BLaER1 treated with 17β-estradiol and CSF1 and Interleukin-3, amounts not matched to agents 10 nM and 100 nM (cell line): ENCODE measurements at regions not wholly inside any gene's neighbourhood (a gene's known extent, or its start where the extent isn't known, plus 50 kb on each side); places are given as distances from the start of the nearest gene placed in this dataset.

Experiments
- H3K27ac ChIP-seq, 11 experiments: shearing (Covaris generic); formaldehyde crosslinking; 2 replicates each; pipeline ENCODE4 v1.8.1; 2022
- H3K27me3 ChIP-seq, 11 experiments: shearing (Covaris generic); formaldehyde crosslinking; 2 replicates each; pipeline ENCODE4 v1.8.1; 2022
- H3K36me3 ChIP-seq, 11 experiments: shearing (Covaris generic); formaldehyde crosslinking; 2 replicates each; pipeline ENCODE4 v1.8.1; 2022
- H3K4me1 ChIP-seq, 10 experiments: shearing (Covaris generic); formaldehyde crosslinking; 2 replicates each; pipeline ENCODE4 v1.8.1; 2022
- H3K4me2 ChIP-seq, 11 experiments: shearing (Covaris generic); formaldehyde crosslinking; 2 replicates each; pipeline ENCODE4 v1.8.1; 2022
- H3K4me3 ChIP-seq, 10 experiments: shearing (Covaris generic); formaldehyde crosslinking; 2 replicates each; pipeline ENCODE4 v1.8.1; 2022
- H3K9ac ChIP-seq, 11 experiments: shearing (Covaris generic); formaldehyde crosslinking; 2 replicates each; pipeline ENCODE4 v1.8.1; 2022
- H3K9me3 ChIP-seq, 11 experiments: shearing (Covaris generic); formaldehyde crosslinking; replicated peaks in 1 of 11; 2 replicates each; pipeline ENCODE4 v1.8.1; 2022
- H4K20me1 ChIP-seq, 11 experiments: shearing (Covaris generic); formaldehyde crosslinking; 2 replicates each; pipeline ENCODE4 v1.8.1; 2022
- Cebpa-rat ChIP-seq, 11 experiments: shearing (Covaris generic); IDR thresholded peaks; 2 replicates each; pipeline ENCODE4 v1.8.1; 2022

DNA sequence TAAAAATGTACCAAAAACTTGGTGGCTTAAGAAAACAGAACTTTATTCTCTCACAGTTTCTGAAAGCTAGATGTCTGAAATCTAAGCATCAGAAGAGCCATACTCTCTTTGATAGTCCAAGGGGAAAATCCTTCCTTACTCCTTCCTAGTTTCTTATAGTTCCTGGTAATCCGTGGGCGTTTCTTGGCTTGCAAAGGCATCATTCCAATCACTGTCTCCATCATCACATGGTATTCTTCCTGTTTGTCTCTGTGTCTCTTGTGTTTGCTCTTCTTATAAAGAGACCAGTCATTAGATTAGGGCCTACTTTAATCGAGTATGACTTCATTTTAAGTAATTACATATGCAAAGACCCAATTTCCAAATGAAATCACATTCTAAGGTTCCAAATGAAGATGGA lies 118.9 kb upstream of the FSTL5 start:
- Histone ChIP-seq H3K4me2 (no peak overlapping the region), H3K9ac (no peak overlapping the region), H4K20me1 (no peaks in the 10 kb centered on the region), H3K27ac (no peak overlapping the region), H3K4me3 (no peak overlapping the region), H3K4me1 (no peaks in the 10 kb centered on the region), H3K36me3 (no peaks in the 10 kb centered on the region), H3K27me3 (no peaks in the 10 kb centered on the region), H3K9me3 (peaks cover 0 to 6% (median 0%) of the 10 kb centered on the region in 11 experiments; a peak in 6 of 22 replicates)
- no peak for TF ChIP-seq Cebpa-rat (IDR thresholded peaks at IDR 0.05)

DNA sequence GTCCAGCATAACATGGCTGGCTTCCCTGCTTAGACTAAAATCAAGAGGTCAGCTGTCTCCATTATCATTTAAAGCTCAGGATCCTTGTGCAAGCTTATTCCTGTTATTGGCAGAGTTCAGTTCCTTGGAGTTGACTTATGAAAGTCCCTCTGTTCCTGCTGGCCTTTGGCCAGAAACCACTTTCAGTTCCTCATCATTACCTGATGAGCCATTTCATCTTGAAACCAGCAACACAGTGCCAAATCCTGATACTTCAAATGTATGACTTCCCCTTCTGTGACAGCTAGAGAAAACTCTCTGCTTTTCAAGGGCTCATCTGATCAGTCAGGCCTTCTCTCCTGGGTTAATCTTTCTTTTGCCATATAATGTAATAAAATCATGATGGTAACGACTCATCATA lies 110.6 kb upstream of the FSTL5 start:
- H4K20me1 ChIP-seq: no peaks in the 10 kb centered on the region
- no peaks in the 10 kb centered on the region for H3K36me3 ChIP-seq
- H3K4me3 ChIP-seq: no peak overlapping the region
- peaks cover 0 to 13% (median 4%) of the 10 kb centered on the region in 10 experiments; a peak in 9 of 20 replicates for H3K4me1 ChIP-seq
- H3K4me2 ChIP-seq: peak overlapping the region in 5 of 11 experiments; percentile 9 to 72 (median 22); a peak in 6 of 22 replicates
- H3K27ac ChIP-seq: peak overlapping the region in 2 of 11 experiments; percentile 29 to 41; a peak in 3 of 22 replicates
- no peak overlapping the region for H3K9ac ChIP-seq
- no peaks in the 10 kb centered on the region for H3K9me3 ChIP-seq
- TF ChIP-seq Cebpa-rat (IDR thresholded peaks at IDR 0.05): 0 out of 22 replicates have a peak, but pooled peaks of 1 of the 11 experiments have one; percentile 17
- H3K27me3 ChIP-seq: no peaks in the 10 kb centered on the region

DNA sequence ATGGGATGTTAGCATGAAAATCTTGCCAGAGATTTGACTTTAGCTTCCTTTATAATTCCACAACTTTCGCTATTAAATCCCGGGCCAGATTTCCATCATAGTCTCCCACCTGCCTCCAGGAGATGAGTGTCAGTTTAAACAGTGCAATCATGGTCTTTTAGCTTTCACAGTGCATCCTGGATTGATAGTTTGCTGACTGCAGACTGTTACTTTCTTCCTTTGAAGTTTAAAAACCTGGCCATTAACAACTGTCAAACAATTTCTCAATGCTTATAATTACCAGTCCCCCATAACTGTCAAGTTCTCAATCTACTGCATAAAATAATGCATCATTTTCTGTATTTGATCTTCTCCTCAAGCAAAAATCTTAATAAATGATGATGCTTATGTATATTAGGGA lies 108.4 kb upstream of the FSTL5 start:
- peaks cover 0 to 13% (median 4%) of the 10 kb centered on the region in 10 experiments; a peak in 9 of 20 replicates for H3K4me1 ChIP-seq
- no peaks in the 10 kb centered on the region for H3K27me3 ChIP-seq
- H3K27ac ChIP-seq: no peak overlapping the region
- H3K4me3 ChIP-seq: no peak overlapping the region
- no peaks in the 10 kb centered on the region for H3K9me3 ChIP-seq
- H3K4me2 ChIP-seq: no peak overlapping the region
- no peak overlapping the region for H3K9ac ChIP-seq
- no peaks in the 10 kb centered on the region for H3K36me3 ChIP-seq
- no peak for TF ChIP-seq Cebpa-rat (IDR thresholded peaks at IDR 0.05)
- no peaks in the 10 kb centered on the region for H4K20me1 ChIP-seq

DNA sequence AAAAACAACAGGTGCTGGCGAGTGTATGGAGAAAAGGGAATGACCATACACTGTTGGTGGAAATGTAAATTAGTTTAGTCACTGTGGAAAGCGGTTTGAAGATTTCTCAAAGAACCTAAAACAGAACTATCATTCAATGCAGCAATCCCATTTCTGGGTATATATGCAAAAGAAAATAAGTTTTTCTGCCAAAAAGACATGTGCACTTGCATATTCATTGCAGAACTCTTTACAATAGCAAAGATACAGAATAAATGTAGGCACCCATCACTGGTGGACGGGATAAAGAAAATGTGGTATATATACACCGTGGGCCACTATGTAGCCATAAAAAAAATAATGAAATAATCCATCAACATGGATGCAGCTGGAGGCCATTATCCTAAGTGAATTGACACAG lies 105.1 kb upstream of the FSTL5 start:
- H3K36me3 ChIP-seq: no peaks in the 10 kb centered on the region
- no peak overlapping the region for H3K4me2 ChIP-seq
- no peak overlapping the region for H3K9ac ChIP-seq
- H4K20me1 ChIP-seq: no peaks in the 10 kb centered on the region
- H3K27ac ChIP-seq: no peak overlapping the region
- H3K4me3 ChIP-seq: no peak overlapping the region
- H3K27me3 ChIP-seq: no peaks in the 10 kb centered on the region
- peaks cover 16 to 20% (median 17%) of the 10 kb centered on the region in 11 experiments for H3K9me3 ChIP-seq
- peaks cover 0 to 3% (median 0%) of the 10 kb centered on the region in 10 experiments; a peak in 7 of 20 replicates for H3K4me1 ChIP-seq
- no peak for TF ChIP-seq Cebpa-rat (IDR thresholded peaks at IDR 0.05)

DNA sequence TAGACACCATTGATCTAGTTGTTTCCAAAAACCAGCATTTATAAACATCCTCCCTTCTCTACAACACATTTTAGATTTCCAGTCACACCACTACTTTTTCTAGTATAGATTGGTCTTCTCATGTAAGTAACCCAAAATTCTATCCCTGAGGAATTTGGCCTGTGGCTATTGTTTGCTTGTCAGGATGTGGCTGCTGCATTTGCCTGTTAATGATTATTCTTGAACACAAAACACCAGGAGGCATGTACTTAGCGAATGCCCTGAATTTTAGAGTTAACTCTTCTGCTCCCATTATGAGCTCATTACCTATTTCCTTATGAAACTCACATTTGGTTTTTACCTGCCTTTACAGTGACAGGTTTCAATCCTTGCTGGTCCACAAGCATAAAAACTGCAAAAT lies 102.0 kb upstream of the FSTL5 start:
- Histone ChIP-seq H3K27me3 (no peaks in the 10 kb centered on the region), H3K4me2 (no peak overlapping the region), H4K20me1 (no peaks in the 10 kb centered on the region), H3K4me1 (no peaks in the 10 kb centered on the region), H3K9me3 (peaks cover 18 to 24% (median 20%) of the 10 kb centered on the region in 11 experiments), H3K36me3 (no peaks in the 10 kb centered on the region), H3K4me3 (no peak overlapping the region), H3K27ac (no peak overlapping the region), H3K9ac (no peak overlapping the region)
- TF ChIP-seq Cebpa-rat (IDR thresholded peaks at IDR 0.05): no peak

DNA sequence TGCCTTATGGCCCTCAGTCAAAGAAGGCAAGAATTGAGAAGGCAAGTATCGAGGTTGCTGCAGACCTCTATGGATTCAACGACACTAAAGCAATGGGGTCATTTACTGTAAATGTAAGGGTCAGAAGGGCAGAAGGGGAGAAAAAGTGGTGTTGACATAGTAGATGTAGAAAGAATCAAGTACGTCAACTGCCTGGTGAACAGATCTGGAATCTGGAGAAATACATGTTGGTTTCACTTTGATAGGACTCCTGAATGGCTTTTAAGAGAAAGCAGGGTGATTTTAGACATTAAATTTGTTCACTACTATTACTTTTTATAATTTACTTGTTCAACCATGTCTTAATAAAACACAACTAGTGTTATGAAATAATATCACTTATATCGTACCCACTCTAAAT lies 81.3 kb upstream of the FSTL5 start:
- H4K20me1 ChIP-seq: no peaks in the 10 kb centered on the region
- no peaks in the 10 kb centered on the region for H3K4me1 ChIP-seq
- peaks cover 0 to 8% (median 0%) of the 10 kb centered on the region in 11 experiments; a peak in 2 of 22 replicates for H3K9me3 ChIP-seq
- no peaks in the 10 kb centered on the region for H3K36me3 ChIP-seq
- H3K4me2 ChIP-seq: no peak overlapping the region
- no peak overlapping the region for H3K9ac ChIP-seq
- no peak for TF ChIP-seq Cebpa-rat (IDR thresholded peaks at IDR 0.05)
- H3K4me3 ChIP-seq: no peak overlapping the region
- H3K27ac ChIP-seq: no peak overlapping the region
- H3K27me3 ChIP-seq: no peaks in the 10 kb centered on the region

DNA sequence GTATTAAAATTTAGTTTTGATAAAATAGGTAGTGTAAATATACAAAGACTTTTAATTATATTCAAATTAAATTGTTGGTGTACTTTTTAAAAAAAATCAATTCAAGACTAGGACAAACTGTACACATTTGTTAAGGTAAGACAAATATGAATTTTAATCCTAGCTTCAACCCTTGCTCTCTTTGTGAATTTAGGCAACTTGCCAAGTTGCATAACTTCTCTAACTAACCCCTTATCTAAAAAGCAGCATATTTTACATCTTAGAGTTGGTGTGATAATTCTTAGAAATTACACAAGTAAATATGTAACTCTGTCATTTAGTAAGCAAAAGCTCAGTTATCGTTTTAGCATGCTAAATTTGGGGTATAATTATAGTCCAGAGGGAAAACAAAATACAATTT lies 78.1 kb upstream of the FSTL5 start:
- no peaks in the 10 kb centered on the region for H3K27me3 ChIP-seq

DNA sequence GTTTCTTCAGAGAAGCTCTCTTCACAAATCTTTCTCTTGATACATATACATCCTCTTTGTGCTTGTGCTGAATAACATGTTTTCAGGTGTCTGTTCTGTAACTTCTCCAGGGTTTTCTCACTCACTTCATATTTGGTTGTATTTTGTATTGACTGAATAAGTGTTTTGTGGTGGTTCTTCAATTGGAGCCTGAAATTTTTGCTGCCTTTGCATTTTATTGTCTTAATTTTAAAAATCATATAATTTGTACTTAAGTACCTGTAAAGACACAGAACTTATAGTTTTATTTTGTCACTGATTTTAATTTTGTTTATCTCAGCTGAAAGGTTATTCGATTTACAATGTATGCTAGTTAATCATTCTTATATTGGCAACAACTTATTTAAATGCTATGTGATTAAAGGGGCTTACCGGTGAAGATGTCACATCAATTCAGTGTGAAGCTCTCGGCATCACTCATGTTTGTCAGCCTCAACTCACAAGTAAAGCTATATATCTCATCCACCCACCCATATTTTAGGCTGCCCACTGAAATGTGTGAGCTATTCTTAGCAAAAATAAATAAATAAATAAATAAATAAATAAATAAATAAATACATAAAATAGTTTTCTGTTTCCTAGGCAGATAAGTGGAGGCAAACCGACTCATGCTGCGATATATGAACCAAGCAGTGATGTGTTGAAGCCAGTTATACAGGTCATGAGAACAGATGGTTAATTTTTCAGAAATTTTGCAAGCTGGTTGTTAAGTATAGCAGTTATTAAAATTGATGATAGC lies 76.4 kb upstream of the FSTL5 start:
- H3K9me3 ChIP-seq: peaks cover 0 to 5% (median 0%) of the 10 kb centered on the region in 11 experiments; a peak in 2 of 22 replicates
- H3K4me3 ChIP-seq: no peak overlapping the region
- no peaks in the 10 kb centered on the region for H3K36me3 ChIP-seq
- no peaks in the 10 kb centered on the region for H3K4me1 ChIP-seq
- no peaks in the 10 kb centered on the region for H4K20me1 ChIP-seq
- no peak overlapping the region for H3K4me2 ChIP-seq
- no peak overlapping the region for H3K27ac ChIP-seq
- H3K27me3 ChIP-seq: no peaks in the 10 kb centered on the region
- no peak overlapping the region for H3K9ac ChIP-seq
- TF ChIP-seq Cebpa-rat (IDR thresholded peaks at IDR 0.05): no peak

More for the DNA sequence above, 78.1 kb upstream of the FSTL5 start:
- Histone ChIP-seq H4K20me1 (no peaks in the 10 kb centered on the region), H3K27ac (no peak overlapping the region), H3K4me2 (no peak overlapping the region), H3K36me3 (no peaks in the 10 kb centered on the region), H3K4me1 (no peaks in the 10 kb centered on the region), H3K4me3 (no peak overlapping the region), H3K9me3 (peaks cover 0 to 8% (median 0%) of the 10 kb centered on the region in 11 experiments; a peak in 2 of 22 replicates), H3K9ac (no peak overlapping the region)
- no peak for TF ChIP-seq Cebpa-rat (IDR thresholded peaks at IDR 0.05)

DNA sequence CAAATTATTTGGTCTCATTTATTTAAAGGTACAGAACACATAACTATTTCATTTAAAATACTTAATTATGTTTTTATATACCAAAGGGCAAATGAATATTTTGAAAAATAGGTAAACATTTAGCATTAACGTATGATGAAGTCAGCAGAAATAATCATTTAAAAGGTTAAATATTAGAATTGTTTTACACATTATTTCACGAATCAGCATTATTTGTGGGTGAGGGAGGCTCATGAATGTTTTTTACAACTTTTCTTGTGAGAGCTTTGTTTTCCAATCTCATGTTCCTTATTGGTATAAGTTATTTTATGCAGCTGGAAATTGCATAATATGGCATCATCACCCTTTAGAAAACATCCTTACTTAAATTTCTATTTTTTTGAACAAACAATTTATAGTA lies 73.9 kb upstream of the FSTL5 start:
- Histone ChIP-seq H3K27ac (no peak overlapping the region), H4K20me1 (no peaks in the 10 kb centered on the region), H3K27me3 (no peaks in the 10 kb centered on the region), H3K4me2 (no peak overlapping the region), H3K4me3 (no peak overlapping the region), H3K9me3 (peaks cover 0 to 4% (median 0%) of the 10 kb centered on the region in 11 experiments; a peak in 2 of 22 replicates), H3K4me1 (no peaks in the 10 kb centered on the region), H3K9ac (no peak overlapping the region), H3K36me3 (no peaks in the 10 kb centered on the region)
- TF ChIP-seq Cebpa-rat (IDR thresholded peaks at IDR 0.05): no peak

DNA sequence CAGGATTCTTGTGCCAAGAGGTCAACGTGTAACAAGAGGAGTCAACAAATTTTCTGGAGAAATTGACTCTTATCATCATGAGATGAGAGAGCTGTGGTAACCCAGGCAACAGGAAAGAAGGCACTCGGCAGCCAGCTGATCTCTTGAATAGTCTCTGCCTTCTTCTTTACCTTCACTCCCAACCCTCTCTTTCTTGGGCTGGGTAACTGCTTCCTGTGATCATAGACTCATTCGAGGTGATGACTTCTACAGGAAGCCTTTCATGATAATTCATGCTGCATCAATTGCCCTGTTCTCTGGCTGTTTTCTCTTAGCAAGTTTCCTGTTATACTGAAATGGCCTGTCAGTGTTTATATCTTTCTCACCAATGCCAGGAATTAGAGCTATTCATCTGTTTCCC lies 70.8 kb upstream of the FSTL5 start:
- Histone ChIP-seq H4K20me1 (no peaks in the 10 kb centered on the region), H3K27ac (no peak overlapping the region), H3K4me2 (no peak overlapping the region), H3K4me3 (no peak overlapping the region), H3K36me3 (no peaks in the 10 kb centered on the region), H3K9me3 (no peaks in the 10 kb centered on the region), H3K27me3 (no peaks in the 10 kb centered on the region), H3K9ac (no peak overlapping the region), H3K4me1 (no peaks in the 10 kb centered on the region)
- no peak for TF ChIP-seq Cebpa-rat (IDR thresholded peaks at IDR 0.05)
